ENCODE measurements at regions not wholly inside any gene's neighbourhood (a gene's known extent, or its start where the extent isn't known, plus 50 kb on each side); places are given as distances from the start of the nearest gene placed in this dataset.
"Not testable (repeated sequence)": the region's sequence is repeated elsewhere in the genome, so short reads cannot be mapped to it uniquely, and the experiment has no call there.

DNA sequence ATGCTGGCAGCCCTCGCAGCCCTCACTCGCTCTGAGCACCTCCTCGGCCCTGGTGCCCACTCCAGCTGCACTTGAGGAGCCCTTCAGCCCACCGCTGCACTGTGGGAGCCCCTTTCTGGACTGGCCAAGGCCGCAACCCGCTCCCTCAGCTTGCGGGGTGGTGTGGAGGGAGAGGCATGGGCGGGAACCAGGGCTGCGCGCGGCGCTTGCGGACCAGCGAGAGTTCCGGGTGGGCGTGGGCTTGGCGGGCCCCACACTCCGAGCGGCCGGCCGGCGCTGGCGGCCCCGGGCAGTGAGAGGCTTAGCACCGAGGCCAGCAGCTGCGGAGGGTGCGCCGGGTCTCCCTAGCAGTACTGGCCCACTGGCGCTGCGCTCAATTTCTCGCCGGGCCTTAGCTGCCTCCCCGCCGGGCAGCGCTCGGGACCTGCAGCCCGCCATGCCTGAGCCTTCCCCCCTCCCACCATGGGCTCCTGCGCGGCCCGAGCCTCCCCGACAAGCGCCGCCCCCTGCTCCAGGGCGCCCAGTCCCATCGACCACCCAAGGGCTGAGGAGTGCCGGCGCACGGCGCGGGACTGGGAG, 283.7 kb upstream of the TMEM132C start:
- H3K9me3 ChIP-seq (ENCODE audit: control insufficient read depth, low read length); DNase-seq; H3K27me3 ChIP-seq (replicated peaks; ENCODE audit: control insufficient read depth, insufficient read depth, low read length, poor library complexity, severe bottlenecking); H3K27ac ChIP-seq (ENCODE audit: insufficient read depth, low read length, poor library complexity, severe bottlenecking); H3K36me3 ChIP-seq (ENCODE audit: control insufficient read depth, insufficient read depth, low read length); H3K4me1 ChIP-seq (ENCODE audit: control insufficient read depth, insufficient read depth, low read length, poor library complexity, severe bottlenecking); H3K4me3 ChIP-seq (ENCODE audit: insufficient read depth, low read depth, low read length, poor library complexity, severe bottlenecking): not testable (repeated sequence)

DNA sequence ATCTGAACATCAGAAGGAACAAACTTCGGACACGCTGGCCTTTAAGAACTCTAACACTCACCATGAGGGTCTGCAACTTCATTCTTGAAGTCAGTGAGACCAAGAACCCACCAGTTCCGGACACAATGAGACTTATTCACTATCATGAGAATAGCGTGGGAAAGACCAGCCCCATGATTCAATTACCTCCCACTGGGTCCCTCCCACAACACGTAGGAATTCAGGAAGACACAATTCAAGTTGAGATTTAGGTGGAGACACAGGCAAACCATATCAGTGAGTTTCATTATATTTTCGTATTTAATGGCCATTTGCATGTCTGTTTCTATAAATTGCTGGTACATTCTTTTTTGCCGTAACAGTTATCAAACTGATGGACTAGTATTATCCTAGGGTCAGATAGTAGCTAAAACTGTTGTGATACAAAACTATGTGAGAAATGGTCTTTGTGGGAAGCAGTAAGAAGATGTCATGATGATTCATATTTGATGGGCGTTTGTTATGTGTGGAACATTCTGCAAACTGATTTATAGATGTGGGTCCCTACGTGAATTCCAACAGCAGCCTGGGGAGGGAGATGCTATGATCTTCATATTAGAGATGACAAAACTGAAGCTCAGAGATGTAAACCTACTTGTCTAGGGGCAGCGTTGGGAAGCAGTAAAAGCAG, 282.4 kb upstream of the TMEM132C start:
- Histone ChIP-seq H3K27ac (ENCODE audit: insufficient read depth, low read length, poor library complexity, severe bottlenecking) (no peak overlapping the region), H3K27me3 (replicated peaks; ENCODE audit: control insufficient read depth, insufficient read depth, low read length, poor library complexity, severe bottlenecking) (no peaks in the 10 kb centered on the region), H3K4me1 (ENCODE audit: control insufficient read depth, insufficient read depth, low read length, poor library complexity, severe bottlenecking) (no peaks in the 10 kb centered on the region), H3K4me3 (ENCODE audit: insufficient read depth, low read depth, low read length, poor library complexity, severe bottlenecking) (no peak overlapping the region), H3K9me3 (ENCODE audit: control insufficient read depth, low read length) (no peaks in the 10 kb centered on the region), H3K36me3 (ENCODE audit: control insufficient read depth, insufficient read depth, low read length) (no peaks in the 10 kb centered on the region)
- no peak for DNase-seq

DNA sequence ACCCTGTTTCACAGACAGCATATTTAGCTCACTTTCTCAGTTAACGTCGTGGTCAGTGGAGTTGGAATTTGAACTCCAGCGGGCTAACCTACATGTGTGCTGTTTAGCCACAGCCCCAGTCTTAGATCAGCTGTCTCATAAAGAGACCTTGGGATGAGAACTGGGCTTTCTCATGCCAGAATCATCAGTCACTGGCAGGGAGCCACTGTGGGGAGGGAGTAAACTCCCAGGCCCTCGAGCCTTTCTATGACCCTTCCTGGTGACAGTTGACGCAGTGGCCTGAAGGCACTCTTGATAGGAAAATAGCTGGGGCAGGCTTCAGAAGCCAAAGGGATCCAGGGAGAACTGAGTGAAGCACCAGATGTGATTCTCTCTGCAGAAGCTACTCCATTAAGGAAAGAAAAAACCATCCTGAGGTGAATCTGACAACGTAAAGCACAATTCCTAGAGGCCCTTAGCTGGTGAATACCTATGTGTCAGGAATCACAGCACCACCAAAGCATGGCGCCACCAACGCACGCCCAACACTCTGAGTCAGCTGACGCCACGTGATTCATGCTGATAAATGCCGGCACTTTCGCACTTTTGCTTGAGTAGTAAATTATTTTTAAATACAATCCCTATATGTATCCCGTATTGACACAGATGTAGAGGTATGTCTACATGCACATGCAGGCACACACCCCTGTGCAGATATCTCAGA, 279.6 kb upstream of the TMEM132C start:
- no peak overlapping the region for H3K4me3 ChIP-seq (ENCODE audit: insufficient read depth, low read depth, low read length, poor library complexity, severe bottlenecking)
- DNase-seq: no peak
- H3K9me3 ChIP-seq (ENCODE audit: control insufficient read depth, low read length): no peaks in the 10 kb centered on the region
- no peaks in the 10 kb centered on the region for H3K27me3 ChIP-seq (replicated peaks; ENCODE audit: control insufficient read depth, insufficient read depth, low read length, poor library complexity, severe bottlenecking)
- H3K4me1 ChIP-seq (ENCODE audit: control insufficient read depth, insufficient read depth, low read length, poor library complexity, severe bottlenecking): no peaks in the 10 kb centered on the region
- no peaks in the 10 kb centered on the region for H3K36me3 ChIP-seq (ENCODE audit: control insufficient read depth, insufficient read depth, low read length)
- H3K27ac ChIP-seq (ENCODE audit: insufficient read depth, low read length, poor library complexity, severe bottlenecking): no peak overlapping the region

DNA sequence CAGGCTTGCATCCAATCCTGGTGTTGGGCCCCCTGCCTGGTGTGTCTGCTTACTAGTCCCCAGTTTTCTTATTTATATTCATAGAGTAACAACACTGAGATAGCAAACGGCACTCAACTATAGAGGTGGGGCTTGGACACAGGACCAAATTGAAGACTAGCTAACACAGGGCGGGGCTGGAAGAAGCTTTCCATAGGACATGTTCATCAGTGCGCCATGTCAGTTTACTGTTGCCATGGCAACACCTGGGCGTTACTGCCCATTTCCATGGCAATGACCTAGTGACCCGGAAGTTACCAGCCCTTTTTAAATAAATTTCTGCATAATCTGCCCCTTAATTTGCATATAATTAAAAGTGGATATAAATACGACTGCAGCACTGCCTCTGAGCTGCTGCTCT, 275.5 kb upstream of the TMEM132C start:
- no peaks in the 10 kb centered on the region for H3K27me3 ChIP-seq (replicated peaks; ENCODE audit: control insufficient read depth, insufficient read depth, low read length, poor library complexity, severe bottlenecking)
- H3K9me3 ChIP-seq (ENCODE audit: control insufficient read depth, low read length): no peaks in the 10 kb centered on the region
- DNase-seq: no peak

GRCh38 chr12:127998988-127999387, 268.0 kb upstream of the TMEM132C start:
- no peaks in the 10 kb centered on the region for H3K9me3 ChIP-seq (ENCODE audit: control insufficient read depth, low read length)
- no peak for DNase-seq

More for the DNA sequence above, 275.5 kb upstream of the TMEM132C start:
- Histone ChIP-seq H3K4me3 (ENCODE audit: insufficient read depth, low read depth, low read length, poor library complexity, severe bottlenecking) (no peak overlapping the region), H3K36me3 (ENCODE audit: control insufficient read depth, insufficient read depth, low read length) (no peaks in the 10 kb centered on the region), H3K27ac (ENCODE audit: insufficient read depth, low read length, poor library complexity, severe bottlenecking) (no peak overlapping the region), H3K4me1 (ENCODE audit: control insufficient read depth, insufficient read depth, low read length, poor library complexity, severe bottlenecking) (no peaks in the 10 kb centered on the region)

GRCh38 chr12:128004383-128004938, 262.5 kb upstream of the TMEM132C start:
- no peaks in the 10 kb centered on the region for H3K9me3 ChIP-seq (ENCODE audit: control insufficient read depth, low read length)
- no peak overlapping the region for H3K4me3 ChIP-seq (ENCODE audit: insufficient read depth, low read depth, low read length, poor library complexity, severe bottlenecking)
- H3K4me1 ChIP-seq (ENCODE audit: control insufficient read depth, insufficient read depth, low read length, poor library complexity, severe bottlenecking): no peaks in the 10 kb centered on the region
- no peaks in the 10 kb centered on the region for H3K36me3 ChIP-seq (ENCODE audit: control insufficient read depth, insufficient read depth, low read length)
- DNase-seq: no peak
- no peak overlapping the region for H3K27ac ChIP-seq (ENCODE audit: insufficient read depth, low read length, poor library complexity, severe bottlenecking)
- no peaks in the 10 kb centered on the region for H3K27me3 ChIP-seq (replicated peaks; ENCODE audit: control insufficient read depth, insufficient read depth, low read length, poor library complexity, severe bottlenecking)

More at GRCh38 chr12:127998988-127999387, 268.0 kb upstream of the TMEM132C start:
- Histone ChIP-seq H3K36me3 (ENCODE audit: control insufficient read depth, insufficient read depth, low read length) (no peaks in the 10 kb centered on the region), H3K4me1 (ENCODE audit: control insufficient read depth, insufficient read depth, low read length, poor library complexity, severe bottlenecking) (no peaks in the 10 kb centered on the region), H3K4me3 (ENCODE audit: insufficient read depth, low read depth, low read length, poor library complexity, severe bottlenecking) (no peak overlapping the region), H3K27me3 (replicated peaks; ENCODE audit: control insufficient read depth, insufficient read depth, low read length, poor library complexity, severe bottlenecking) (no peaks in the 10 kb centered on the region), H3K27ac (ENCODE audit: insufficient read depth, low read length, poor library complexity, severe bottlenecking) (no peak overlapping the region)

DNA sequence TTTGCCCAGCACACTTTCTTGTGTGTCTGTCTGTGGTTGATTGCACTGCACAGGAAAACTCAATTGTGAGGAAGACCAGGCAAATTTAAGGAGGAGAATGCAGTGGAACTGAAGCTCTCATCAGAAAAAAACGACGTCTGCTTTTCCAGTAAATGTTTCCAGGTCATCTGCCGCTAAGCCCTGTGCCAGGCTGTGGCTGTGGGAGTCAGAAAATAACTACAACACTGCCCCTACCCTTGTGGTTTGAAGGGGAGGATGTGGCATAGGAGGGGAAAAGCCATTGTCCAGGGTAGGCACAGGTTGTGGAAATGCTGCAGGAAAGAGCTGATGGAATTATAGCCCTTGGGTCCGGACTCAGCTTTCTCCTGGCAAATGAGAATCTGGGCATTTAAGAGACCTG, 259.7 kb upstream of the TMEM132C start:
- no peak for DNase-seq
- H3K36me3 ChIP-seq (ENCODE audit: control insufficient read depth, insufficient read depth, low read length): no peaks in the 10 kb centered on the region
- no peaks in the 10 kb centered on the region for H3K27me3 ChIP-seq (replicated peaks; ENCODE audit: control insufficient read depth, insufficient read depth, low read length, poor library complexity, severe bottlenecking)
- H3K4me1 ChIP-seq (ENCODE audit: control insufficient read depth, insufficient read depth, low read length, poor library complexity, severe bottlenecking): no peaks in the 10 kb centered on the region
- no peak overlapping the region for H3K4me3 ChIP-seq (ENCODE audit: insufficient read depth, low read depth, low read length, poor library complexity, severe bottlenecking)
- no peak overlapping the region for H3K27ac ChIP-seq (ENCODE audit: insufficient read depth, low read length, poor library complexity, severe bottlenecking)
- no peaks in the 10 kb centered on the region for H3K9me3 ChIP-seq (ENCODE audit: control insufficient read depth, low read length)

- Histone ChIP-seq H3K4me1 (ENCODE audit: control insufficient read depth, insufficient read depth, low read length, poor library complexity, severe bottlenecking) (no peaks in the 10 kb centered on the region), H3K27me3 (replicated peaks; ENCODE audit: control insufficient read depth, insufficient read depth, low read length, poor library complexity, severe bottlenecking) (no peaks in the 10 kb centered on the region), H3K9me3 (ENCODE audit: control insufficient read depth, low read length) (no peaks in the 10 kb centered on the region), H3K4me3 (ENCODE audit: insufficient read depth, low read depth, low read length, poor library complexity, severe bottlenecking) (no peak overlapping the region), H3K36me3 (ENCODE audit: control insufficient read depth, insufficient read depth, low read length) (no peaks in the 10 kb centered on the region), H3K27ac (ENCODE audit: insufficient read depth, low read length, poor library complexity, severe bottlenecking) (no peak overlapping the region)
- DNase-seq: no peak
Observed at GRCh38 chr12:128008341-128008740, 258.6 kb upstream of the TMEM132C start.

DNA sequence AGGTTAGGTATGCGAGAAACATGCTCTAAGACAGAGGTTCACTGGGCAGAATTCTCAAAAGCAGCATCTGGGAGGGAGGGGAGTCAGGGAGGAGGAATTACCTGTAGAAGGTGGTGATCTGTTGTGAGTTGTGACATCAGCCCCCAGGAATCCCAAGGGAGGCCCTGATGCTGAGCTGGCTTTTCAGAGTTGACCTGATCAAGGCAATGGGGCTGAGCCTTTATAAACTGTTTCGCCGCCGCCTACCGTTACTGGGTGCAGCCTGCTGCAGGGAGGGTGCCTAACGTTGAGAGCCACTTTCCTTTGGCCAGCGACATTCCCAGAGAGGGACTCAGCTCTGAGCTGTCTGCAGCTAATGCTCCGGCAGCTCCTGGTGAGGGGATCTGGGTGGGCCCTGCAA, 257.9 kb upstream of the TMEM132C start:
- Histone ChIP-seq H3K27me3 (replicated peaks; ENCODE audit: control insufficient read depth, insufficient read depth, low read length, poor library complexity, severe bottlenecking) (no peaks in the 10 kb centered on the region), H3K4me1 (ENCODE audit: control insufficient read depth, insufficient read depth, low read length, poor library complexity, severe bottlenecking) (no peaks in the 10 kb centered on the region), H3K27ac (ENCODE audit: insufficient read depth, low read length, poor library complexity, severe bottlenecking) (no peak overlapping the region), H3K36me3 (ENCODE audit: control insufficient read depth, insufficient read depth, low read length) (no peaks in the 10 kb centered on the region), H3K4me3 (ENCODE audit: insufficient read depth, low read depth, low read length, poor library complexity, severe bottlenecking) (no peak overlapping the region), H3K9me3 (ENCODE audit: control insufficient read depth, low read length) (no peaks in the 10 kb centered on the region)
- DNase-seq: no peak

GRCh38 chr12:128012110-128012509, 254.9 kb upstream of the TMEM132C start:
- no peaks in the 10 kb centered on the region for H3K36me3 ChIP-seq (ENCODE audit: control insufficient read depth, insufficient read depth, low read length)
- no peaks in the 10 kb centered on the region for H3K27me3 ChIP-seq (replicated peaks; ENCODE audit: control insufficient read depth, insufficient read depth, low read length, poor library complexity, severe bottlenecking)
- no peaks in the 10 kb centered on the region for H3K9me3 ChIP-seq (ENCODE audit: control insufficient read depth, low read length)
- DNase-seq: no peak
- no peak overlapping the region for H3K4me3 ChIP-seq (ENCODE audit: insufficient read depth, low read depth, low read length, poor library complexity, severe bottlenecking)
- no peaks in the 10 kb centered on the region for H3K4me1 ChIP-seq (ENCODE audit: control insufficient read depth, insufficient read depth, low read length, poor library complexity, severe bottlenecking)
- no peak overlapping the region for H3K27ac ChIP-seq (ENCODE audit: insufficient read depth, low read length, poor library complexity, severe bottlenecking)

All from effector memory CD4-positive, alpha-beta T cell (primary cell).